Testis (tissue), 2 donors: ENCODE measurements at regions not wholly inside any gene's neighbourhood (a gene's known extent, or its start where the extent isn't known, plus 50 kb on each side); places are given as distances from the start of the nearest gene placed in this dataset.

ENCODE experiments used
- POLR2A ChIP-seq: fragments of 450-650 bp; IDR thresholded peaks from one replicate; pipeline ENCODE4 v1.6.1; 2017; ENCODE audit warnings: antibody characterized with exemption, mild to moderate bottlenecking, moderate library complexity
- TF ChIP-seq, protein P1 (sequence below), 3 experiments: fragments of 450-650 bp in 2 of 3; fragments of 200-600 bp in 1 of 3; sonication (generic) in 1 of 3; IDR thresholded peaks; one replicate each; pipeline ENCODE4 v1.5.1; 2016 to 2019; ENCODE audit warnings: antibody characterized with exemption in 3 of 3, mild to moderate bottlenecking in 2 of 3, moderate library complexity in 1 of 3

DNA sequence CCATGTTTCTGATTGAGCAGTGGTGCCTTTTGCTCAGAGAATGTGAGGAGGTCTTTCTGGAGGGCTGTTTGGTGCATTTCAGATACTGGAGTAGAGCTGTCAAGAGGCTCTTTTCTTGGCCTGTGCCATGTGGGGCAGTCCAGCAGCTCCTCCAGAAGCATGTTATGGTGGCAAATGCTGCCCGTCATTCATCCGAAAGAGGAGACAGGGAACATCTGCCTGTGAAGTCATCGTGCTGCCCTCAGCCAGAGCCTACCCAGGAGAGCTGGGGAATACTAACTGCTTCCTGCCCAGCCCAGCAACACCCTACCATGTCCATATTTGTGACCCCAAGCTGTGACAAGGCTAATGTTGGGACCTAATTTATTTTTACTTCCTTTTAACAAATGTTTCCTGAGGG, 82.2 kb upstream of the SLC6A6 start:
- TF ChIP-seq, protein P1, sequence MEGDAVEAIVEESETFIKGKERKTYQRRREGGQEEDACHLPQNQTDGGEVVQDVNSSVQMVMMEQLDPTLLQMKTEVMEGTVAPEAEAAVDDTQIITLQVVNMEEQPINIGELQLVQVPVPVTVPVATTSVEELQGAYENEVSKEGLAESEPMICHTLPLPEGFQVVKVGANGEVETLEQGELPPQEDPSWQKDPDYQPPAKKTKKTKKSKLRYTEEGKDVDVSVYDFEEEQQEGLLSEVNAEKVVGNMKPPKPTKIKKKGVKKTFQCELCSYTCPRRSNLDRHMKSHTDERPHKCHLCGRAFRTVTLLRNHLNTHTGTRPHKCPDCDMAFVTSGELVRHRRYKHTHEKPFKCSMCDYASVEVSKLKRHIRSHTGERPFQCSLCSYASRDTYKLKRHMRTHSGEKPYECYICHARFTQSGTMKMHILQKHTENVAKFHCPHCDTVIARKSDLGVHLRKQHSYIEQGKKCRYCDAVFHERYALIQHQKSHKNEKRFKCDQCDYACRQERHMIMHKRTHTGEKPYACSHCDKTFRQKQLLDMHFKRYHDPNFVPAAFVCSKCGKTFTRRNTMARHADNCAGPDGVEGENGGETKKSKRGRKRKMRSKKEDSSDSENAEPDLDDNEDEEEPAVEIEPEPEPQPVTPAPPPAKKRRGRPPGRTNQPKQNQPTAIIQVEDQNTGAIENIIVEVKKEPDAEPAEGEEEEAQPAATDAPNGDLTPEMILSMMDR (IDR thresholded peaks at IDR 0.05): no peak
- TF ChIP-seq POLR2A: no peak
